ENCODE measurements at regions not wholly inside any gene's neighbourhood (a gene's known extent, or its start where the extent isn't known, plus 50 kb on each side); places are given as distances from the start of the nearest gene placed in this dataset.
"Not testable (repeated sequence)": the region's sequence is repeated elsewhere in the genome, so short reads cannot be mapped to it uniquely, and the experiment has no call there.

GRCh38 chr9:15372455-15372854 lies 50.2 kb upstream of the SNAPC3 start:
- no peak for DNase-seq

- DNase-seq: peak in 1 of 4 experiments; percentile 7
Measured at GRCh38 chr9:15371448-15371845, 51.2 kb upstream of the SNAPC3 start.

GRCh38 chr9:15370466-15371447 lies 51.9 kb upstream of the SNAPC3 start:
- no peak for DNase-seq

GRCh38 chr9:15369871-15370270 lies 52.8 kb upstream of the SNAPC3 start:
- no peak for DNase-seq

GRCh38 chr9:15369238-15369637 lies 53.4 kb upstream of the SNAPC3 start:
- no peak for DNase-seq

GRCh38 chr9:15364975-15365553 lies 57.6 kb upstream of the SNAPC3 start:
- DNase-seq: not testable (repeated sequence)

- no peak for DNase-seq
Measured at GRCh38 chr9:15361737-15362136, 54.7 kb upstream of the TTC39B start.

GRCh38 chr9:15357050-15357653 lies 50.1 kb upstream of the TTC39B start:
- peak; percentile 29 to 72 (median 64) for DNase-seq
